Breast epithelium (tissue), 4 donors: ENCODE measurements at regions not wholly inside any gene's neighbourhood (a gene's known extent, or its start where the extent isn't known, plus 50 kb on each side); places are given as distances from the start of the nearest gene placed in this dataset.

Source experiments
- DNase-seq, 2 donors: peaks; one replicate each; pipeline ENCODE4 v3.0.0-alpha.2; 2019; ENCODE audit warnings: low spot score in 2 of 2
- H3K27ac ChIP-seq, 2 donors: fragments of 200-600 bp; sonication (generic) in 1 of 2; one replicate each; pipeline ENCODE4 v1.5.1; 2016 to 2019; ENCODE audit warnings: mild to moderate bottlenecking in 1 of 2
- H3K27me3 ChIP-seq, 2 donors: fragments of 200-600 bp; sonication (generic) in 1 of 2; one replicate each; pipeline versions ENCODE4 v1.5.1 to v1.6.0; 2017 to 2019; ENCODE audit warnings: control low read depth in 1 of 2, mild to moderate bottlenecking in 1 of 2
- H3K36me3 ChIP-seq: fragments of 200-600 bp; one replicate; pipeline ENCODE4 v1.5.1; 2019
- H3K4me1 ChIP-seq, 2 donors: fragments of 200-600 bp; sonication (generic); one replicate each; pipeline ENCODE4 v1.5.1; 2016 to 2019; ENCODE audit warnings: control low read depth in 1 of 2
- H3K4me3 ChIP-seq, 3 donors: fragments of 200-600 bp; sonication (generic); 1 replicate in 2 of 3; 2 replicates in 1 of 3; pipeline ENCODE4 v1.5.1; 2016 to 2019; ENCODE audit warnings: mild to moderate bottlenecking in 3 of 3, moderate library complexity in 2 of 3
- H3K9me3 ChIP-seq, 2 donors: fragments of 200-600 bp; sonication (generic) in 1 of 2; one replicate each; pipeline ENCODE4 v1.5.1; 2016 to 2019; ENCODE audit warnings: control low read depth in 1 of 2
- CTCF ChIP-seq, 3 donors: fragments of 450-650 bp; IDR thresholded peaks; one replicate each; pipeline ENCODE4 v1.5.1; 2016 to 2017; ENCODE audit warnings: antibody characterized with exemption in 3 of 3, mild to moderate bottlenecking in 3 of 3, moderate library complexity in 3 of 3
- POLR2A ChIP-seq: fragments of 450-650 bp; IDR thresholded peaks from one replicate; pipeline ENCODE4 v1.6.1; 2016; ENCODE audit warnings: antibody characterized with exemption, mild to moderate bottlenecking, moderate library complexity
- POLR2AphosphoS5 ChIP-seq, 3 donors: sonication (generic); formaldehyde crosslinking; IDR thresholded peaks; one replicate each; pipeline ENCODE4 v1.6.1; 2017; ENCODE audit warnings: antibody characterized with exemption in 3 of 3
- intact Hi-C: fragments of 100-400 bp; cut with DNase I; formaldehyde crosslinking; loops from one replicate; pipeline ENCODE4 v1.15.1; 2023; ENCODE audit warnings: low total_unique reads

DNA sequence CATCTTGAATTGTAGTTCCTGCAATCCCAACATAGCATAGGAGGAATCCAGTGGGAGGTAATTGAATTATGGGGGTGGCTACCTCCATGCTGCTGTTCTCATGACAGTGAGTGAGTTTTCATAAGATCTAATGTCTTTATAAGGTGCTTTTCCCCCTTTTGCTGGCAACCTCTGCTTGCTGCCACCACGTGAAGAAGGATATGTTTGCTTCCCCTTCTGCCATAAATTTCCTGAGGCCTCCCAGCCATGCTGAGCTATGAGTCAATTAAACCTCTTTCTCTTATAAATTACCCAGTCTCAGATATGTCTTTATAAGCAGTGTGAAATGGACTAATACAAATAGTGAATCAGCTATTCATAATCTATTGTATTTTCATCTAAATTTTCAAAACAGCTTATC, 537.3 kb downstream of the EPHA3 start:
- no peak overlapping the region for H3K27ac ChIP-seq
- H3K4me1 ChIP-seq, result no peaks in the 10 kb centered on the region
- H3K4me3 ChIP-seq, result no peak overlapping the region
- intact Hi-C loops, result no loop called here
- TF ChIP-seq POLR2AphosphoS5 (IDR thresholded peaks at IDR 0.05) (no peak), POLR2A (no peak), CTCF (IDR thresholded peaks at IDR 0.05) (no peak)
- H3K36me3 ChIP-seq, result no peaks in the 10 kb centered on the region
- DNase-seq, result no peak
- H3K27me3 ChIP-seq, result no peaks in the 10 kb centered on the region
- H3K9me3 ChIP-seq, result no peaks in the 10 kb centered on the region

DNA sequence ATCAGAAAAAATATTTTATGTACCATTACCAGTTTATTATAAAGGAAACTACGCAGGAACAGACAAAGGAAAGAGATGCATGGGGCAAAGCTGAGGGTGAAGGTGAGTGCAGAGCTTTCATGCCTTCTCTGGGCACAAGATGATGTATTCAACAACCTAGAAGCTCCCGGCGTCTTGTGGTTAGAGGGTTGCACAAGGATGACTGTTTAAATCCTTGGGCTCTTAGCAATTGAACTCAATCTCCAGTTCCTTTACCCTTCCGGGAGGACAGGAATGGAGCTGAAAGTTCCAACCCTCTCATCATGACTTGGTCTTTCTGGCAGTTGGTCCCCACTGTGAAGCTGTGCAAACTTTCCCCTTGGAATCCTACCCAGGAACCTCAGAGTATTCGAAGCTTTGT, 542.0 kb downstream of the EPHA3 start:
- Histone ChIP-seq H3K9me3 (no peaks in the 10 kb centered on the region), H3K4me3 (no peak overlapping the region), H3K27ac (no peak overlapping the region), H3K36me3 (no peaks in the 10 kb centered on the region), H3K27me3 (no peaks in the 10 kb centered on the region), H3K4me1 (no peaks in the 10 kb centered on the region)
- no peak for DNase-seq
- intact Hi-C loops, result no loop called here
- no peak for TF ChIP-seq CTCF (IDR thresholded peaks at IDR 0.05)
- no peak for TF ChIP-seq POLR2A
- TF ChIP-seq POLR2AphosphoS5 (IDR thresholded peaks at IDR 0.05), result no peak

DNA sequence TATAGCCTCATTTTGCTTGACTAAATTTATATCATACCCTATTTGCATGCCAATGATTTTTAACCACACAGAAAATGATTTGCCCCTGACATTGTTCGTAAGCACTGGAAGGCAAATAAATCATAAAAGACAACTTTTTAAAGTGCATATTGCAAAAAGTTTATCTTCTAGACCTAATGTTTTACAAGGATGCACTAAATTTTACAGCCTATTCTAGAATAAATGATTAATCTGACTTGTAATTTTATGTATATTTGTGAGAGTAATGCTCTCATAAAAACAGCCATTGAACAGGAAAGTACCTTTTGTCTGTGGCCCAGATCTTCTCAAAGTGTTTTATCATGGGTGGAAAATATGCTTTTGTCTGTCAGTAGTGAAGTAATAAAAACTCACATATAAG, 546.6 kb downstream of the EPHA3 start:
- Histone ChIP-seq H3K4me3 (no peak overlapping the region), H3K9me3 (no peaks in the 10 kb centered on the region), H3K27me3 (no peaks in the 10 kb centered on the region), H3K36me3 (no peaks in the 10 kb centered on the region), H3K4me1 (no peaks in the 10 kb centered on the region), H3K27ac (no peak overlapping the region)
- intact Hi-C loops, result no loop called here
- no peak for TF ChIP-seq POLR2A
- no peak for TF ChIP-seq CTCF (IDR thresholded peaks at IDR 0.05)
- no peak for TF ChIP-seq POLR2AphosphoS5 (IDR thresholded peaks at IDR 0.05)
- DNase-seq, result no peak

- intact Hi-C loops, result no loop called here
- H3K9me3 ChIP-seq, result no peaks in the 10 kb centered on the region
- H3K27me3 ChIP-seq, result no peaks in the 10 kb centered on the region
- no peak for DNase-seq
- no peaks in the 10 kb centered on the region for H3K36me3 ChIP-seq
- H3K27ac ChIP-seq, result no peak overlapping the region
- TF ChIP-seq CTCF (IDR thresholded peaks at IDR 0.05) (no peak), POLR2AphosphoS5 (IDR thresholded peaks at IDR 0.05) (no peak), POLR2A (no peak)
- H3K4me1 ChIP-seq, result no peaks in the 10 kb centered on the region
- H3K4me3 ChIP-seq, result no peak overlapping the region
Measured at GRCh38 chr3:89656388-89656787, 549.0 kb downstream of the EPHA3 start.

- no peaks in the 10 kb centered on the region for H3K36me3 ChIP-seq
- H3K27me3 ChIP-seq, result no peaks in the 10 kb centered on the region
- no peak overlapping the region for H3K4me3 ChIP-seq
- TF ChIP-seq CTCF (IDR thresholded peaks at IDR 0.05) (no peak), POLR2AphosphoS5 (IDR thresholded peaks at IDR 0.05) (no peak), POLR2A (no peak)
- intact Hi-C loops, result no loop called here
- no peak for DNase-seq
- no peaks in the 10 kb centered on the region for H3K4me1 ChIP-seq
- H3K27ac ChIP-seq, result no peak overlapping the region
- H3K9me3 ChIP-seq, result no peaks in the 10 kb centered on the region
Measured at GRCh38 chr3:89679686-89680085, 572.3 kb downstream of the EPHA3 start.
